ENCODE measurements at regions not wholly inside any gene's neighbourhood (a gene's known extent, or its start where the extent isn't known, plus 50 kb on each side); places are given as distances from the start of the nearest gene placed in this dataset.

DNA sequence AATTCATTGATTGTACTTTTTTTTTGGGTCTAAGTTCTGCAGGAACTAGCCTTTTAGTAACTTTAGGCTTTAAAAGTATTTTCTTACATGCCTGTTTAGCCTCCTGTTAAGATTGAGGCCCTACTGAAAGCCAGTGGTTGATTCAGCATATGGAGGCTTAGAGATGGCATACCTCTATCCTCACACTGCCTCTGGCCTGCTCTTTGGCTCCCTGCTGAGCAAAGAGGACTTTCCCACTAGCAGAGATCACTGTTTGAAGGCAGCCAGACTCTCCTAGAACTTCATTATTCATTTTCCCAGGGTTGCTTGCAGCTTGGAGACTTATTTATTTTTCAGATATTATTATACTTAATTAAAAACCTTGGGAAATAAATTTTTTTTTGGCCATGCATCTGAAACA, 405.6 kb upstream of the MEX3C start:
- DNase-seq: no peak

DNA sequence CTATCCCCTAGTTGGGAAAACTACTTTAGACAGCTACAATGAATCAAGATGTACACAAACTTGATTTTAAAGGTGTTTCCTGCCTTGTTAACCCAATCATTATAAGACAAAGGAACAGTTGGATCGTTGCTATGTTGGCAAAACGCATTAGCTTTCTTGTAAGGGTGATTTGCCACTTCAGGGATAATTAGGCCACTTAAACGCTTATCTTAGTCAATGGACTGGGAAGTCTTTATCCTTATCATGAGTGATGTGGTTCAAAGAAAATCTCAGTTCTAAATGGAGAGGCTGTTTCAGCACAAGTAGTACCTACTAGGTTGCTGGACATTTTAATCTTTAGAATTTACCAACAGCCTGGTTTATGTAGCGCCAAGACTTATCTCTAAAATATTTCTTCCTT, 406.1 kb upstream of the MEX3C start:
- DNase-seq: no peak

DNA sequence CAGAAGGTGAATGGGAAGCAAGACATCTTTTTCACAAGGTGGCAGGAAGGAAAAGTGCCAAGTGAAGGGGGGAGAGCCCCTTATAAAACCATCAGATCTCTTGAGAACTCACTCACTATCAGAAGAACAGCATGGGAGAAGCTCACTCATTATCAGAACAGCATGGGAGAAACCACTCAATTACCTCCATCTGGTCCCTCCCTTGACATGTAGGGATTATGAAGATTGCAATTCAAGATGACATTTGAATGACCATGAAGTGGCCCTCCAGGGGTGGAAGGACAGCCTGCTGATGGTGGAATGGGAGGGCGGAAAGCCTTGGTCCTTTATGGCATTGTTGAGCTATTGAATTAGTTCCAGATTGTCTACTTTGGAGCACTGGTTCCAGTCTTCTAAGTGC, 413.0 kb upstream of the MEX3C start:
- no peak for DNase-seq

DNA sequence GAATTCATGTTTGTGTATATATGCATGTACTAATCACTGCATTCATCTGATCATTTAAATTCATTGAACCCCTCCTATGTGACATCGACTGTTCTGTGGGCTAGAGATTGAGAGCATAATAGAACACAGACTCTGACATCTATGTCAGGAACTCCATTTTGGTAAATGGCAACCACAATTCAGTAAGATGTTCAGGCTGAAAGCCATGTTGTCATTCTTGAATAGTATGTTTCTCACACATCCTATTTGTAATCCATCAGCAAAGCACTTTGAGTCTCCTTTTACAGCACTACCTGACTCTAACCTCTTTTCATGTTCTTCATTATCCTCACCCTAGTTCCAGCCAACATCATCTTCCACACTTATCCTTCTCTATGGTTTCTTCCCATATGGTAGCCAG, 413.8 kb upstream of the MEX3C start:
- no peak for DNase-seq

DNA sequence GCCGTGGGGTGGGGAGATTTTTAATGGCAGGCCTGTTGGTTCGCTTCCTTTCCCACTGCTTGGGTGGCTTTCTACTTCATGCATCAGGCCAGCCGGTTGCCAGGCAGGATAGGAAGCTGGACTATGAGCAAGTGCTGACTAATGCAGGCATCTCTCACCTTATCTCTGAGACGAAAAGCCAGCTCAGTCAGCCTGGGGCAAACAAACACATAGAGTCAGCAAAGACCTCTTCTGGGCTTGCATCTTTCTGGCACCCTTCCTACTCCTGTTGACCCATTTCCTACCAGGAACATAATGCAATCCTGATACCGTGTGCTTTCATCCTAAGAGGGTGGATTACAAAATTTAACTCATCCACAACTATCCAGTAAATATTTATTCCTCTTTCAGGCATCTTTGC, 416.6 kb upstream of the MEX3C start:
- DNase-seq: no peak

DNA sequence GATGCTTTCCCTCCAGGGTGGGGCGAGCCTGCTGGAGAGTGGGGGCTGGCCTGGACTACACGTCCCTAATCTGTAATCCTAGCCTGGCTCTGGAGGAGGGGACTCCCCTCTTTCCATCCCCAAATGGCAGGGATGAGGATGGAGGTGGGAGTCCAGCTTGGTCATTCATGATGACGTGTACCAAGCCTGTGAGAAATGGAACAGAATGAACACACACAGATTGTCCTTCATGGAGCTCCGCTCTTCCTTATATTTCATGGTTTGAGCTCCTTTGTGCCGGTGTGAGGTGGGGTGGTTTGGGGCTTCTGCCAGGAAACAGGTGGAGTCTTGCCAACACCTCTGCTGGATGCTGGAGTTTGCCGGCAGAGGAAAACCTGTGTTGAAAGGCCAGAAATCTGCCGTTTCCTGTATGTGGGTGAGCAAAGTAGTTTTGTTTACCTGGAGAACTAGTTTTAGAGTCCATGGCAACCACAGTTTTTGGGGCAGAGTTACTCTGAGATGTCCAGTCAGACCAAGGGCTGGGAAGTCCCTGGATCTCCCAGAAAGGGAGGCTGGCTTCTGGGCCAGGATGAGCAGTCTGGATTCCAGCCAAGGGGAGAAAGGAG, 417.6 kb upstream of the MEX3C start:
- DNase-seq: no peak

DNA sequence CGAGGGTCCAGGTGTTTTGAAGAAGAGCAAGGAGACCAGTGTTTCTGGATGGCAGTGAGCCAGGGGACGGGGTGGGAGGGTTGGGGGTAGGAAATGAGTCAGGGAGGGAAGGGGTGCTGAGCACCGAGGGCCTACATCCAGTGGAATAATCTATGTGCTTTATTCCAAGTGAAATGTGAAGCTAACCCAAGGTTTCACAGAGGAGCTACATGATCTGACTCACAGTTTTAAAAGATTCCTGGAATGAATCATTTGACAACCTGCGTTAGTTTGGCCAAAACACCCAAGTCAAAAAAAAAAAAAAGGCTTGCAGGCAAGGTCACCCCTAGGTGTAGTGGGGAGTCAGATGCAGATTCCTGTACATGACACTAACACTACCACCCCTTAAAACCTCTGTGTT, 419.7 kb upstream of the MEX3C start:
- no peak for DNase-seq

DNA sequence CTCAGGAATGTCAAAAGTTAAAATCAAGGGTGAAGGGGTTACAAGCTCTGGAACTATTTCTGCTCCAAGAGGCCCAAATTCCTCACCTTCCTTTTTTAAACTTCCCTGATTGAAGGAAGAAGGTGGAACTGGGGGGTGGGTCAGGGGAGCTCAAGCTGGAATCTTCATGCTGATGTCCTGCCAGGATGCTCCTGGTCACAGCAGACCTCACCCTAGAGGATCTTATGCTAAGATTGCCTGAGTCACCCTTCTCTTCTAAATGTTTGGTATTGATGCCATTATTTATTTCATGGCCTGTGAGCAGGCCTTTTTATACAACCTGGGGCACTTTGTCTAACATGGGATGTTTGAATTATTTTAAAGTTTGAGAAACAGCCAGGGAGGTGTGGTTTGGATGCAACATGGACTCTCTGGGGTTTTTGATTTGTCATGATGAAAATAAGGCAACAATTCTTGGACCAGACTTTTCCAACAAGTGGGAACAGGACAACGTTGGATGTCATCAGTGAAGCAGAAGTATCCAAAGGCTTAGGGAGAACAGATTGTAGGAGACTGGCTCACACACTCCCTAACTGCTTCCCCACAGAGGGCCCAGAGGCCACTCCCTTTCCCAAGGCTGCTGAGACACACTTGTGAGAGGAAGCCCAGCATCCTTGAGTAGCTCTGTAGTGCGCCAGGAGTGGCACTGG, 420.2 kb upstream of the MEX3C start:
- DNase-seq: no peak

DNA sequence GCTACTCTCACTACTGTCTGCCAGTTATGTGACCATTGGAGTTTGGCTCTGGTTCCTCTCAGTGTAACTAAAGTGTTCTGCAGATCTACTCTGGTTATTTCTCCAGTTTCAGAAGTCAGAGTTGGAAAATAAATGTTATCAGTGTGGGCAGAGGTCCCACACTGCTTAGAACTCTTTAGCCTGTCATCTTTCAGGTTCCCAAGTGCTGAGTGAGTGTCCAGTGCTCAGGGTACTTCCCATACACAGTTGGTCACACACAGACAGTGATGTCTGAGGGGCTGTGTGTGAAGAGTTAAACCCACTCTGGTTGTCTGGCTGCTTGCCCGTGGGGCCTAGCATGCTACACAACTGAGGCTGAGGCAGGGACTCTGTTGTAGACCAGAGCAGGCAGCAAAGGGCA, 421.8 kb upstream of the MEX3C start:
- DNase-seq: no peak

DNA sequence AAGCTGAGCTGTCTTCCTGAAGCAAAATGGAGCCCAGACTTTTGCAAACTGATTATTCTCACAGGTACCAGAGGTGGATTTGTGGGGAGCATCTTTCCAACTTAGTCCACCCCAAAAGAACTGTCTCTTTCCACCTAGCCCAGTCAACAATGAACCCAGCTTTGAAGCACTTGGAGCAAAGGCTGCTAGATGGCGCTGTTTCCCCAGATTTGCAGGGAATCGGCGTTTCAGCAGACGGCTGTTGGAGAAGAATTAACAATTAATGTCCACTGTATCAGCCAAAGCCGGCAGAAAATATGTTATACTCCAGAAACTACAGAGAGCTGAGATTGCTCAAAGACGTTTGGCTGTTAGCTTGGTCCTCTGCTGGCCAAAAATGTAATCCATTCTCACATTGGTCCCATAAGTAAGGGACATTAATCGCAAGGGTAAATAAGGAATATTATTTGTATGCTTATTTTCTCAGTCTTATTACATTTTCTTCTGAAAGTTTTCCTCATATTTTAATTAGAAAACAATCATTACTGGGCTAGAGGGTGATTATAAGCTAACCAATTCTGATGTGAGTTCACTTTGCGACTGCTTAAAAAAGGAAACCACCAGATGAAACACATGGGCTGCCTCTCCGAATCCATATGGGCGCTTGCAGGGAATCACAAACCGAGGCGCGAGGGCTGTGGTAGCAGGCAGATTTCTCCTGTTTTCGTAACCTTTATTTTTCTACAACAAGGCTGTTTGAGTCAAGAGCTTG, 423.8 kb upstream of the MEX3C start:
- DNase-seq: no peak

DNA sequence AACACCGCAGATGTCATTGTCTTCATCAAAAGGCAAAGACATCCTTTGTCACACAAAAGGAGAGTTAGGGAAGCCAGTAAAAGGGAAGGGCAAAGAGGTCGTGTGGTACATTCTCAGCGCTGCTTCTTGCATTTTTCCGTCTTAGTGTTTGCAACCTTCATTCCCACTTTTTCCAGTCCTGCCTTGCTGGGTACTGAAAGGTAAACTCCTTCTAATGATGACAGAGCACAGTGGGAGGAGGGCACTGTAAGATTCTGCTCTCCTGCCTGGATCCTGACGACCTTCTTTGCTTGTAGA, 424.3 kb upstream of the MEX3C start:
- no peak for DNase-seq

DNA sequence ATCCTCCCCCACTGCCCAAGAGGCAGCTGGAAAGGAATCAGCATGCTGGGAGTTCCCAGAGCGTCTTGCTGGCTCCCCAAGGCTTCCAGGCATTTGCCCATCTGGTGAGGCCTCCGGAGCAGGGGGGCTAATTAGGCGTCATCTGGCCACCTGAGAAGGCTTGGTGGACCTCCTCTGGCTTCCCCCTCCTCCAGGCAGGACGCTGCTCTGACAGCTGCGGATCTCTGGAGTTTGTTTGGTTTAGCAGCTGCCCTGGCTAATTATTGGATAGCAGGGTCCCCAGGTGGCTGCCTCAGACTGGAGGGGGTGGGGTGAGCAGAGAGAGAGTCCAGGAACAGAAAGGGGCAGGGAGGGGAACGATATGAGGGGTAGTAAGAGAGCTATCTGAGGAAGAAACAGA, 425.2 kb upstream of the MEX3C start:
- DNase-seq: no peak

DNA sequence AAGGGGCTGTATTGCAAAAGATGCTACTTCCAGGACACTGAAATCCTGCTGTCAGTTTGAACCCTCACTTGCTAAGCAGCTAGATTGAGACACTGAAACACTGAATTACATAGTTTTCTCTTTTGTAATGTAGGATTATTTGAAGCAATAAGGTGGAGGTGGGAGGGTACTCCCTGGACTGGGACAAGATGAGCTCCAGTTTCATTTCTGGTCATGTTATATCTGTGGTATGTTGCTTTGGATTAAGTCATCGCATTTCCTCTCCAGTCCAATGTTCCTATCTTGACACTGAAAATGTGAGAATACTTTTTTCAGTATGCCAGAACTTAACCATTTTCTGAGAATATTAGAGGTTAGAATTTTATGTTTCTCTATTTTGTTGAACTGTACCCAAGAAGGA, 426.2 kb upstream of the MEX3C start:
- no peak for DNase-seq

DNA sequence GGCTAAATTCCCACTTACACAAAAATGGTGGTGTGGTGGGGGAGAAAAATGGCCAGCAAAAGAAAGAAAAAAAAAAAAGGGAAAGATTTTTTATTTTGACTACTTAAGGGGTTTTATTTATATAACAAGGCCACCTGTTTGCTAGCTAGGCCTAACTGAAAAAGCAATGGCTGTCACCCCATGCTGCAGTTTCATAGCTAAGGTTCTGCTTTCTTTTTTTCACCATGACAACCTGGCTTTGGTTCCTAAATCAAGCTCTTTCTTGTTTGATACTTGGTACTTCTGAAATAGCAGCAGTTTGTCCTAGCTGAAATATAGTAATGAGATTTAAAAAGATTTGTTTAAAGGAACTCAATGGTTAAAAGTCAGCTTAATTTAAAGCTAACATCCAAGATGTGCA, 433.2 kb upstream of the MEX3C start:
- DNase-seq: no peak

DNA sequence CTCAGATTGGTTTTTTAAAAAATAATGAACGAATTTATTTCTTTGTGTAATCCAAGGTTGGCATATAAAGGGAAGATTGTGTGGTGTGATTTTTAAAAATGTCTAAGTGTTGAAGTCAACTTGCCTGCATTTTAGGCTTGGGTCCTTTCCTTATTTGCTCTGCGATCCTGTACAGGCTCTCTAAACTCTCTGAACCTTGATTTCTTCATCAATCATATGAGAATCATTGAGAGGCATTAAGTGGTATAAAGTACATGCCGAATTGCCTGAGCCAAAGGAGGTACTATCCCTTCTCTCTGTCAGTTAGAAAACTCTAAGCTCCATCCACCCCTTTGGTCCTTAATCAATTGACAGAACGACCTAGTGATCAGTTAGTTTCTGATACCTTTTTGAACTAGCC, 440.4 kb upstream of the MEX3C start:
- no peak for DNase-seq

DNA sequence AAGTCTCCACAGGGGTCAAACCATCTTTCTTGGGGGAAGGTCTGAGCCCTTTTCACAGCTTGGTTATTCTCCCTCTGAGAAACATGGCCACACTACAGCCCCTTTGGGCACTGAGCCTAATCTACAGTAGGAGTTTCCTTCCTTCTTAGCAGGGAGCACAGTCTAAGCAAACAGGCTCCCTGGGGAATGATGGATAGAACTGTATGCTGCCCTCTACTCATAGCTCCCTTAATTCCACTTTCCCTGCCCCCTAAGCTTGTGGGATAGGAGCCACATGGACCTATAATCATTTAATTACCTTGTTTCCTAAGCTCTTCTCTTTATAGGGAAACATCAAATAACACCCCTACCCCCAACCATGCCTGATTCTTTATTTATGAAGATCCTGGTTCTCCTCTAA, 442.1 kb upstream of the MEX3C start:
- no peak for DNase-seq

DNA sequence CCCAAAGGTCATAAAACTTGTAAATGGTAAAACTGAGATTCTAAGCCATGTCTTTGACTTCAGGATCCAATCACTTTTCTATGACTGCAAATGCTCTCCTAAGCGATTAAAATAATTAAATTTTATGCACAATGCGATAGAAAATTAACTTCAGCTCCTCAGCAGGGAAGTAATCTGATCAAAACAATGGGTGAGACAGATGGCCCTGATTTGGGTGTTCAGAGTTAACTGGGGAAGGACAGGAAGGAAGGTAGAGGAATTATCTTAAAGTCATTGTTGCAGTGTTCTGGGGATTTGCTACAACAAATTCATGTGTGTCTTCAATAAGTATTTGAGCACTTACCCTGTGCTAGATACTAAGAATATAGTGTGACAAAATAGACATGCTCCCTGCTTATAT, 446.0 kb upstream of the MEX3C start:
- no peak for DNase-seq

DNA sequence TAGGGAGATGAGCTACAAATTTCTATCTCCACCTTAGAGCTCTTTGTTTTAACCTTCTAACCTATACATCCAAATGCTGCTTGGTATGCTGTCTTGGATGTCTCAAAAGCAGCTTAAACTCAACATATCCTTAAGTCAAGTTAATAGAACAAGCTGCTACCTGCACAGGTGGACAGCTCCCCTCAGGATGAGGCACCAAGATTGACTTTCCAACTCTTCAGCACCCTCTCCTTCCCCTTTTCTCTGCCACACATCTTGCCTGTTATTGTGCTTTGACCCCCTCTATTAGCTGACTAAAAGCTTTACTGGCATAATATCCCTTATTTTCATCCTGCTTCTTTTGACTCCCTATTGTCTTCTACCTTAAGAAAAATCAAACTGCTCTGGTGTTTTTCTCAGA, 448.1 kb upstream of the MEX3C start:
- DNase-seq: no peak

DNA sequence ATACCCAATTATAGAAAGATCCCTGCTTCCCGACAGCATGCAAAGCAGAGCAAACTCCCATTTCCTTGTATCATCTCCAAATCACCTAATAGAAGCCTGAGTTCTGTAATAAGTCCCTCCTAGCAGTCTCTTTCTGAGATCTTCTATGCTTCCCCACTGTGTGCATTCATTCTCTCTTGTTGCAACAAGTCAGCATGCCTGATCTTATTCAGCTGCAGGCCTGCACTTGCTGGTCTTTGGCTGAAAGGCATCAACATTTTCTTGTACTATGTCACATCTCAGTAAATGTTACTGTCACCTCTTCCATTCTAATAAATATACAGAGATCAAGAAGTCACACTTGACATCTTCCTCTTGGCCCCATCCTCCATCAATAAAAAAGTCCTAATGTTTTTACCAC, 449.9 kb upstream of the MEX3C start:
- DNase-seq: no peak

DNA sequence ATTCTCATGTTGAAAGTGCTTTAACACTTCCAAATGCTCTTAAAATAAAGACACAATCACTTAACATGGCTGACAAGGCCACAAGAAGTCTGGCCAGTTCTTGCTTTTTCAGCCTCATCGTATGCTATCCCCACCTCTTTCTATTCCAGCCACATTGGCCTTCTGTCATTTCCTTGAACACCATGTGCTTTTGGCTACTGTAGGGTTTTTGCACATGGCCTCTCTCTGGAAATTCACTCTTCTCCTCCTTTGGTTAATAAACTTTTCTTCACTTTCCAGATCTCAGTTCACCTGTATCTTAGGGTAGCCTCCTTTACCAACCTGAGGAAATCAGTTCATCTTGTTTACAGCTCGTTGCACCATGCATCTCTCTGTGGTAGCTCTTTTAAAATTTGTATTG, 450.5 kb upstream of the MEX3C start:
- no peak for DNase-seq

DNA sequence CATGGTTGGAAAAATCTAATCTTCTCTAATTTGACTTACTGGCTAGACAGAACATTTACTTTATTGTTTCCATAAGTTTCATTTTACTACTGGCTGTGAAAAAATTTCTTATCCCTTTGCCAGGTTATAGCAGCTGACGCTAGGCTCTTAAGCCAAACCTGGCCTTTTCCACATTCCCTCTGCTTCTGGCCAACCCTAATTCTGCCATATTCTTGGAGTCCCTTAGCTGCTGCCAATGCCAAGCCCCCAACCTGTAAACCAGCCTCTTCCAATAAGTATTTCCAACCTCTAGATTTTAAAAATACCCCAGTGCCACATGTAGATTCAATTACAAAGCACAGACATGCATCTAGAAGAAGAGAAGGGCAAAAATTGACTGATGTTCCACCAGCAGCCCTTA, 452.3 kb upstream of the MEX3C start:
- DNase-seq: no peak

DNA sequence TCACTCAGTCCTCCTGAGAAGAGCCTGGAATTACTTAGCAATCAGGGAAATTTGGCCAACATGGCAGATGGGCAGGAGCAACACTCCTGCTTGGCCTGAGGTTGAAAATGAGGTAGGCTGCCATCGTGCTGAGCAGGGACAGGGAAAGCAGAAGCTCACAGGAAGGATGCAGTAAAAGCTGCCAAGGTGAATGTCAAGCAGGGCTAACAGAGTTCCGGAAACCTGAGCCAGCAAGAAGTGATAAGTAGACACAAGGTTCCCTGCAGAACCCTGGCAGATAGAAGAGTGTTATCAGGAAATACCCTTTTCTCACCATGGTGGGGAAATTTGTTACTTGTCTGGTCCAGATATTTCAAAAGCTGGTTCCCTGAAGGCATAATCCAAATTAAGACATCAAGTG, 454.3 kb upstream of the MEX3C start:
- no peak for DNase-seq

DNA sequence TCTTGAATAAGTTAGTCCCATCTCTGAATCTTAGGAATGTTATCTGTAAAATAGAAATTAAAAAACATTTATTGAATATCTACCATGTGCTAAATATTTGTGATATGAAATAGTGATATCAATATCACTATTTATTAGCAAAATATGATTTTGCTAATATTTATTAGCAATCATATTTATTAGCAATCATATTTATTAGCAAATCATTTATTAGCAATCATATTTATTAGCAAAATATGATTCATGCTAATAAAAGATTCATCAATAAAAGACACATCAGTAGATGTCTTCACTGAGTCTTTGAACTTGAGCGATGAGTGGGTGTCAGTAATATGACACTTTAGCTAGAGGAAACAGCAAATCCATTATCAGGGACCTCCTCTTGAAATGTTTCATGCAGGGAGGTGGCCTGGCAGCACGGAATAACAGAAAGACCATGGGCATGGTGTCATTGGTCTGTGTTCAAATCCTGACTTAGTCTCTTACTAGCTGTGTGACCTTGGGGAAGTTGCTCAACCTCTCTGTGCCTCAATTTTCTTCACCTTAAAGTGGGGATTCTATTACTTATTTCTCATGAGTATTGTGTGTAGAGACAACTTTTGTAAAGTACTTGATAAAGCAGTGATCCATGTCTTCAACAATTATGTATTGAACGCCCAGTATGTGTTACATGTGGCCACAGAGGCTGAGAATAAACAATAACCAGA, 456.2 kb upstream of the MEX3C start:
- no peak for DNase-seq
